ENCODE measurements at regions not wholly inside any gene's neighbourhood (a gene's known extent, or its start where the extent isn't known, plus 50 kb on each side); places are given as distances from the start of the nearest gene placed in this dataset.

DNA sequence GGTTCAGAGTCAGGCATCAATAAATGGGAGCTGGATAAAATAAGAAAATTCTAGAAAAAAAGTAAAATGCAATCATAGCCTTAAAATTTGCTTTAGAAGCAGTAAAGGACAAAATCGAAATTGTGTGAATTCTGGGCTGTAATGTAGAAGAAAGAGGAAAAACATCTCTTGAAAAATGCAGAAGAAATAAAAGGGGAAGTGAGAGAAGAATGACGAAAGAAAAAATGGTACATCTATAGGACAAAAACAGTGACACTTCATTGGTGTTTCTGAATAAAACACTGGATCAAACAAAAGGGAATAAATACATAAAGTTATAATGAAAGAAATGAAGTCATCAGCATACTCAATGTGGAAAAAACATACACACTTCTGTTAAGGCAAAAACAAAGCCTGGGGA is 642.3 kb downstream of the ACTL7B start:
- TF ChIP-seq POLR2AphosphoS5 (IDR thresholded peaks at IDR 0.05) (no peak), POLR2A (IDR thresholded peaks at IDR 0.05) (no peak)
- TF ChIP-seq, protein P1, sequence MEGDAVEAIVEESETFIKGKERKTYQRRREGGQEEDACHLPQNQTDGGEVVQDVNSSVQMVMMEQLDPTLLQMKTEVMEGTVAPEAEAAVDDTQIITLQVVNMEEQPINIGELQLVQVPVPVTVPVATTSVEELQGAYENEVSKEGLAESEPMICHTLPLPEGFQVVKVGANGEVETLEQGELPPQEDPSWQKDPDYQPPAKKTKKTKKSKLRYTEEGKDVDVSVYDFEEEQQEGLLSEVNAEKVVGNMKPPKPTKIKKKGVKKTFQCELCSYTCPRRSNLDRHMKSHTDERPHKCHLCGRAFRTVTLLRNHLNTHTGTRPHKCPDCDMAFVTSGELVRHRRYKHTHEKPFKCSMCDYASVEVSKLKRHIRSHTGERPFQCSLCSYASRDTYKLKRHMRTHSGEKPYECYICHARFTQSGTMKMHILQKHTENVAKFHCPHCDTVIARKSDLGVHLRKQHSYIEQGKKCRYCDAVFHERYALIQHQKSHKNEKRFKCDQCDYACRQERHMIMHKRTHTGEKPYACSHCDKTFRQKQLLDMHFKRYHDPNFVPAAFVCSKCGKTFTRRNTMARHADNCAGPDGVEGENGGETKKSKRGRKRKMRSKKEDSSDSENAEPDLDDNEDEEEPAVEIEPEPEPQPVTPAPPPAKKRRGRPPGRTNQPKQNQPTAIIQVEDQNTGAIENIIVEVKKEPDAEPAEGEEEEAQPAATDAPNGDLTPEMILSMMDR (IDR thresholded peaks at IDR 0.05), result no peak
